SKM-1 (cell line): ENCODE measurements at regions not wholly inside any gene's neighbourhood (a gene's known extent, or its start where the extent isn't known, plus 50 kb on each side); places are given as distances from the start of the nearest gene placed in this dataset.

Experiments used
- DNase-seq: peaks from one replicate; lab custom pipeline; 2025; ENCODE audit not compliant: unreplicated experiment; lab: John Stamatoyannopoulos, UW

GRCh38 chr2:204354442-204354856 is 190.8 kb upstream of the PARD3B start:
- no peak for DNase-seq

- DNase-seq: no peak
These were observed 189.6 kb upstream of the PARD3B start for GRCh38 chr2:204355688-204356087.

DNA sequence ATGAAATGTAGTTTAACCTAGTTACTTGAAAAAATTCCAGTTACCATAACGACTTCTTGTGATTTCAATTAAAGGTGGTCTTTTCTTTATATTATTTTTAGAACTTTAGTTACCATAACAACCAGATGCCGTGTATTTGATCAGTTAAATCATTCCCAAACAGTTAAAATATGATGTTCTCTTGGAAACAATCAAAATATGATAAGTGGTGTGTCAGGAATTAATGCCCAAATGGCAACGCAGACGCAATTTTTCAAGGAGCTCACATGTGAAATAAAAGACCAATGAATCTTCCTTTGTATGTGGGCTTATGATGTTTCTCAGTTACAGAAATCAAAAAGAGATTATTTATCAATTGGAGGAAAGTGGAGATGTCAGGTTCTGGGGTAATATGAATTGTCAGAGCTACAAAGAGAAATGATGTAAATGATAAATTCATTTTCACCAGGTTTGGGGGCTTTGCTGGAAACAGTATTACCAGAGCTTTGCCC is 189.1 kb upstream of the PARD3B start:
- no peak for DNase-seq

DNA sequence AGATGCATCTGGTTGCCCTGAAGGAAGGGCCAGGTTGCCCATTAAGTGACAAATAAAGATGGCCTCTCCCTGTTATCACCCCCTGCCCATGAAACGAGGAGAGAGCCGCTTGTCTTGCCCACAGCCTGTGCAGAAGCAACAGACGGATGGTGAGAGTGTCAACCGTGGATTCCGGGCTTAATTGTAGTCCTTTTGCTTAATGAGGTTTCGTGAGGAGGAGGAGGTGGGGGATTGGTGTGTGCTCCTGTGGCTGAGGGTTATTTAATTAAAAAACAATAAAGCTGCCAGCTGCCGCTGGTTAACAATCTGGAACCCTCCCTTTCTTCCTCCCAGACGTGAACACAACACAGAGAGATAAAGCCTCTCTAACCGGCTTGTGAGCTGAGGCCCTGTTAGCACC is 188.0 kb upstream of the PARD3B start:
- no peak for DNase-seq

DNA sequence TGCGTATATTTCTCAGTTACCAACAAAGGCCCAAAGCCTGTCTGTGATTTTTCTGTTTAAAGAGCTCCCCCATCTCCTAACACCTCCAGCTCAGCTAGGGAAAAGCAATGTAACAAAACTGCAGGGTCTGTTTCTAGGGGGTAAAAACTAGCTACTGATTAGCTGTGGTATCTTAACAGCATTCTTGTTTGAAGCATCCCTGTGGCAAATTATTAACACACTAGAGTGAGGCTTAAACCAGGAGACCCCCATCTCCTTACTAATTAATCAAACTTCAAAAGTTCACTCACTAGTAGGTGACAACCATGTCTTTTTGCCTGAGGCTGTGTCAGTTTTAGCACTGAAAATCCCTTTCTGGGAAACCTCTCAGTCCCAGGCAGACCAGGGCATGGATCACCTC is 186.2 kb upstream of the PARD3B start:
- DNase-seq: no peak

- peak; percentile 9 for DNase-seq
These were observed 184.9 kb upstream of the PARD3B start for GRCh38 chr2:204360218-204361007.

DNA sequence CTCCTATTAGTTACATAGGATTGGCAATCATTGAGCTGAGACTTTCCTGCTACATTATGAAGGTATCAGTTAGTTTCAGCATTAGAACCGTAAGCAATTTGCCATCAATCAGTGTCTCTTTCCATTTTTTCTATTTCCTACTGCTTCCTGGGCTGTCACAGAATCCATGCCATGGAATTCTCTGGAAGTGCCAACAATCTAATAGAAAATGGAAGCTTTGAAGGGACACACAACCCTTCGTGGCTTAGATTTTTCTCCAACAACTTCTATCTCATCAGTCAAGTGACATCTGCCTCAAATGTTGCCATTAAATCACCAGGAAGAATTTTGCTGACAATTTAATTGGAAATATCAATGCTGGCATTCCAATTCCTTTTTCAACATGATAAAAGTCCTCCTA is 183.5 kb upstream of the PARD3B start:
- DNase-seq: no peak

GRCh38 chr2:204362581-204362980 is 182.7 kb upstream of the PARD3B start:
- DNase-seq: no peak

DNA sequence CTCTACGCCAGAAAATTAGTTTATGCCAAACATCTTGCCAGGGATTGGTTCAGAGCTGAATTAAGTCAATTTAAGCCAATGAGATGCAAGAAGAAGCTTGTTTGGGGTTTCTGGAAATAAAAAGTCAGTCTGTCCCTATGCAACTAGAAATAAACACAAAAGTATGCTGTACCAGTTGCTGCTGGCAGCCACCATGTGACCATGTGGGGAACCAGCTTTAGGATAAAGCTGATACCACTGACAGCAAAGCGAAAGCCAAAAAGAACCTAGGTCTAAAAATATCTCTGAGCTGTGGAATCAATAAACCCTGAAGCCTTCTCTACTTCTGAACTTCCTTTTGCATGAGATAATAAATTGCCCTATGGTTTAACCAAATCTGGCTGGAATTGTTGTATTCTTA is 181.8 kb upstream of the PARD3B start:
- no peak for DNase-seq

DNA sequence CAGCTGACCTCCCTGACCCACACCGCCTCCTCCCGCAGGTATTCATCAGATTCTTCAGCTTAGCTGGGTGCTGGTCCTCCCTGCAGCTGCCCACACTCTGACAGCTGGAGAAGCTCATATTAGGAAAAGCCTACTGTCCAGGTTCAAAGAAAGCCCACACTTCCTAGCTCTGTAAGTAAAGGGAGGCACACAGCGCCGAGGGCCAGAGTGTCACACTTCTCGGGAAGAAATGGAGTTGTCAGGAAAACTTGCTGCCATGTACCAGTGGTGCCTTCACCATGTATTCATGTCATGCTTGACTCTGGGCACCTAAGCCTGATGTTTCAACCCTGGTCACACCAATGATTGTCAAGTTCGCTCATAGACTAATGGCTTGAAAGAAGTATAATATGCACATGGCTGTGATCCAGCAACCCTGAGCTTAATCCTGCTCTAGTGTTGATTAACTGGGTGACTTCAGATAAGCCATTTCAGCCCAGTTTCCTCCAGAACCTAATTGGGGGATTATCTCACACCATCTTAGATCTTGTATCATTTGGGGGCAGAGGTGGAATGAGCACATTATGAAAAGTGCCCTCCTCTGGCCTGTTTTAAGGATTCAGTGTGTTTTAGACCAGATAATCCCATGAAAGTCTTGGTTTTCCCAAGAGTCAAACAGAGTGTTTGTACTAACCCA is 180.3 kb upstream of the PARD3B start:
- DNase-seq: no peak

GRCh38 chr2:204365811-204366210 is 179.5 kb upstream of the PARD3B start:
- no peak for DNase-seq

DNA sequence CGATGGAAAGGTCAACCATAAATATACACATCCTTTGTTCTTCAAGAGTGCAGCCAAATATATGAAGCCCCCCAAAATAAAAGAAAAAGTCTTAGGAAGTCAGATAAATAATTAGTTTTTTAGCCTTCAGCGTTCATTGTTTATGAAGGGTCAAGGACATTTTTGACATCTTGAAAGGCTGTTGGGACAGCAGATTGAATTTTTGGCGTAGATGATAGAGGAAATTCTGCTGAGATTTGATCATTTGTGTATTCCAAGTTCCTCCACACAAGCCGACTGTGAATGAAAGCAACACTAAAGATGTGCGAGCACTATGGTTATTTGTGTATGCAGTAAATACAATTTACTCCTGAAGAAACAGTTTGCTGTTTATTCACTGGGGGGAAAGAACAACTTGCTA is 177.8 kb upstream of the PARD3B start:
- DNase-seq: no peak

GRCh38 chr2:204370172-204370718 is 175.0 kb upstream of the PARD3B start:
- no peak for DNase-seq

GRCh38 chr2:204373942-204374341 is 171.3 kb upstream of the PARD3B start:
- no peak for DNase-seq

DNA sequence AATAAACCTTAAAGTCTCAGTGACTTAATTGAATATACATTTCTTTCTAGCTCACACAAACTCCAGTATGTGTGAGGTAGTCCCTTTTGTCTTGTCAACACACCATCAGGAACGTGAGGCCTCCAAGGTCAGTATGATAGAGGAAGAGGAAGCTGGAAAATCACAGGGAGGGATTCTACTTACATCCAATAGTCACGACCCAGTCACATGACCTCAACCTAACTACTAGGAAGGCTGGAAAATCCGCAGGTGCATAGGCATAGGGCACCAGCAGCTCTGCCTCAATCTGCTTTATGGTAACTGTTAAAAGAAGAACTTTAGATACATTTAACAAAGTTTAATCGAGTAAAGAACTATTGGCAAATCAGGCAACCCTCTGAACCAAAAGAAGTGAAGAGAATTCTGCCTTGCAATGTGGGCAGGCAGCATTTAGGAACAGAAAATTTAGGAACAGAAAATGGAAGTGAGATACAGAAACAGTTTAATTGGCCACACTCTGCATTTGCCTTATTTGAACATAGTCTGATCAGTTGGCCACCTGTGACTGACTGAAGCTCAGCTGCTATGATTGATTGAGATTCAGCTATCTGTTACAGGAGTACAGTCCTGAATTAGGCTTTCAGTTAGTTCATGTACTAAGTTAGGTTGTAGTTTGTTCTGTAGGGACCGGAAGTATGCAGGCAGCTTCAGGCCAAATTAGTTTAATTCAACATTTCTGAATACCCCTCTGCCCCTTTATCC is 165.0 kb upstream of the PARD3B start:
- DNase-seq: no peak

DNA sequence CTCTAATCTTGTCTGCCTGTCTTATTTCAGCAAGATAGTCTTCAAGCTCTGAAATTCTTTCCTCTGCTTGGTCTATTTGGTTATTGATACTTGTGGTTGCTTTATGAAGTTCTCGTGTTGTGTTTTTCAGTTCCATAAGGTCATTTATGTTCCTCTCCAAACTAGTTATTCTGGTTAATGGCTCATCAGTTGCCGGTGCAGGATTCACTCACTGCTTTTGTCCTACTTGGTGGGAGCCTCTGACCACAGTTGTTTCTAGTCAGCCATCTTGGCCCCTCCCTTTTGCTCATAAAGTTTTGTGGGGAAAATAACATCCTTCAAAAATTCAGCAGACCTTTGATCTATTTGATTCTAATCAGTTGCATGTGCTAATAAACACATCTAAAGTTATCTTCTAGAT is 158.6 kb upstream of the PARD3B start:
- DNase-seq: no peak

DNA sequence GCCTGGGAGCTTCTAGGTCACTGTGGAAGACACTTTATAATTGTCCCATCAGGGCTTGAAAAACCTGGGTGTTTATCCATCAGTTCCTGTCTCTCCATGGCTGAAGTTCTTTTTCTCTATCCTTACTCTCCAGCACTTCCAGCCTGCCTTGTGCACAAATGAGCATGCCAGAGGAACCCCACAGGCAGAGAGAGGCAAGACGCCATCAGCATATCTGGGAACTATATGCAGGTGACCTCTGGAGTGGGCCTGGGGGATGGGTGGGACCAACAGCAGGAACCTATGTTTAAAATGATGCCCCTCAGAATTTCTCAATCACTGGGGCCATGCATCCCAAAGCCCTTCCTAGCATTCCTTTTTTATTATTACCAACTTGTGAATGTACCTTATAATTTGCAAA is 156.2 kb upstream of the PARD3B start:
- DNase-seq: no peak

GRCh38 chr2:204389856-204390255 is 155.4 kb upstream of the PARD3B start:
- no peak for DNase-seq

DNA sequence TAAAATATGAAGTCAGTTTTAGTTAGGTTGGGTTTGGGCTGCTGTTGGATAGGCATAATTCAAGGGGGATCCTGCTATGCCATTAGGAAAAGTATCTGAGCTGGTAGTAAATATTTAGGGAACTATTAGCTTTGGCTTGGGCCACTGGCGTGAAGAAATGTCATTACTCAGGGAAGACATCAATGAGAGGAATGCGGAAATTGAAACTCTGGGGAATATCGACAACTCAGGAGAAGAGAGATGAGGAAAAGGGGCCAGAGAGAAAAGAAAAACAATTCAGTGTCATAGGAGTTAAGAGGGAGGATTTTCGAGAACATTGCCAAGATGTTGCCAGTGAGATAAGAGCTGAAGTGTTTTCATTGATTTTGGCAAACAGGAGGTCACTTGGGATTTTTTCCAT is 149.7 kb upstream of the PARD3B start:
- no peak for DNase-seq

GRCh38 chr2:204401114-204401513 is 144.2 kb upstream of the PARD3B start:
- DNase-seq: no peak

DNA sequence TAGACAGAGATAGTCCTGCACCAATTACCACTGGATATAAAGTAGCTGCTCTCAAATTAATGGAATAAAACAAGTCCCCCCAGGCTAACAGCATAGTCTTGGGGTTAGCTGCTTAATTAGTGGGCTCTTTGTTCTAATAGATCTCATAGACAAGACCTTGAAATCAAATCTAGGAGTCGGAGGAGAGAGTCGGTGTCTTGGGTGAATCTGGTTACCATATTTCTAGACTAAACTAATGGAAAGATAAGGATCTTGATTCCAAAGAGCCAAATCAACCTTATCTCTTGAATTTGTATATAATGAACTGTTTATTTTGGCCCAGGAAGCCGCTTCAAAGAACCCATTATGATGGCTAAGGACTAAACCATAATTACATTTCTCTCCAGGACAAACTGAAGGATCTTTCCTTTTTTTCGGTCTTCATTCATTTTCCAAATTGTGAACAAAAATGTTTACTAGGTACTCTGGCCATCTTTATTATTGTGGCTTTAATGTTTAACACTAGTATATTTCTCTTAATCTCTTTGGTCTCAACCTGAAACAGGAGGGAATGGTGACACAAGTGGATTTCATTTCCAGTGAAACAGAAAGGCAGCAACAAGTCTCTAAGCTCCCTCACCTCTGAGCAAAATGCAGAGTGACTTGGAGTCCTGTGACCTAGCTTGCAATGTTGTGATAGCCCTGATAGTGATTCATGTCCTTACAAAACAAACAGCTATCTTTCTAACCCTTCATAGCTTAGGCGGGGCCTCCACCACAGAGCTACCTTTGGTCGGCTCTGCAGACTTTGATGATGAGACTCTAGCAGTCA is 137.9 kb upstream of the PARD3B start:
- no peak for DNase-seq
